NB4 (cell line): ENCODE measurements at regions not wholly inside any gene's neighbourhood (a gene's known extent, or its start where the extent isn't known, plus 50 kb on each side); places are given as distances from the start of the nearest gene placed in this dataset.

Experiments used
- DNase-seq: peaks from one replicate; pipeline ENCODE4 v3.0.0; 2010; ENCODE audit warnings: low read depth
- H3K4me3 ChIP-seq: one replicate; pipeline ENCODE4 v1.5.1; 2011; ENCODE audit warnings: mild to moderate bottlenecking, low read depth, low read length, moderate library complexity
- MYC ChIP-seq: IDR thresholded peaks from 2 replicates; pipeline ENCODE4 v1.6.1; 2011; ENCODE audit warnings: low read depth, low read length
- POLR2A ChIP-seq: IDR thresholded peaks from 2 replicates; pipeline ENCODE4 v1.6.1; 2011; ENCODE audit warnings: mild to moderate bottlenecking; ENCODE audit not compliant: insufficient read length; ENCODE audit errors: extremely low read depth
- TF ChIP-seq, protein P1 (sequence below): IDR thresholded peaks from 2 replicates; pipeline ENCODE4 v1.6.1; 2011; ENCODE audit warnings: low read depth, low read length
- TF ChIP-seq, protein P2 (sequence below): IDR thresholded peaks from one replicate; pipeline ENCODE4 v1.5.1; 2012; ENCODE audit warnings: low read depth, low read length

DNA sequence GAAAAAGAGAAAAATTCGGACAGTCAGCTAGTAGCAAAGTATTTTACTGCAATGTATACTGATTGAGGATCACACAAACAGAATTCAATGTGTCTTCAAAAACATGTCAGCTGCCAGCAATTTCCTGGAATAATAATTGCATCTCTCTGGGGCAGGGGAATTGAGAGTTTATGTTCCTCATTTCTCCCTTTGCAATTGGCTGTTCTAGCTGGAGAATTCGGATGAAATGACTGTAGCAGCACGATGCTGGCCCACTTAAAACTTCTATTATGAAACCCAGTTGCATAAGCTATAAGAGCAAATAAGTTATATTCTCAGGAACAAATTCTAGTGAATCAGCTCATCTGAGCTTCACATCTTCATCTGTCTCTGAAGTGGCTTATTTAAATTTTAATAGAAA is 99.9 kb upstream of the CPEB2 start:
- no peak for TF ChIP-seq POLR2A
- TF ChIP-seq, protein P1, sequence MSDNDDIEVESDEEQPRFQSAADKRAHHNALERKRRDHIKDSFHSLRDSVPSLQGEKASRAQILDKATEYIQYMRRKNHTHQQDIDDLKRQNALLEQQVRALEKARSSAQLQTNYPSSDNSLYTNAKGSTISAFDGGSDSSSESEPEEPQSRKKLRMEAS: no peak
- no peak for TF ChIP-seq MYC
- TF ChIP-seq, protein P2, sequence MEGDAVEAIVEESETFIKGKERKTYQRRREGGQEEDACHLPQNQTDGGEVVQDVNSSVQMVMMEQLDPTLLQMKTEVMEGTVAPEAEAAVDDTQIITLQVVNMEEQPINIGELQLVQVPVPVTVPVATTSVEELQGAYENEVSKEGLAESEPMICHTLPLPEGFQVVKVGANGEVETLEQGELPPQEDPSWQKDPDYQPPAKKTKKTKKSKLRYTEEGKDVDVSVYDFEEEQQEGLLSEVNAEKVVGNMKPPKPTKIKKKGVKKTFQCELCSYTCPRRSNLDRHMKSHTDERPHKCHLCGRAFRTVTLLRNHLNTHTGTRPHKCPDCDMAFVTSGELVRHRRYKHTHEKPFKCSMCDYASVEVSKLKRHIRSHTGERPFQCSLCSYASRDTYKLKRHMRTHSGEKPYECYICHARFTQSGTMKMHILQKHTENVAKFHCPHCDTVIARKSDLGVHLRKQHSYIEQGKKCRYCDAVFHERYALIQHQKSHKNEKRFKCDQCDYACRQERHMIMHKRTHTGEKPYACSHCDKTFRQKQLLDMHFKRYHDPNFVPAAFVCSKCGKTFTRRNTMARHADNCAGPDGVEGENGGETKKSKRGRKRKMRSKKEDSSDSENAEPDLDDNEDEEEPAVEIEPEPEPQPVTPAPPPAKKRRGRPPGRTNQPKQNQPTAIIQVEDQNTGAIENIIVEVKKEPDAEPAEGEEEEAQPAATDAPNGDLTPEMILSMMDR: no peak
- no peak overlapping the region for H3K4me3 ChIP-seq
- no peak for DNase-seq

DNA sequence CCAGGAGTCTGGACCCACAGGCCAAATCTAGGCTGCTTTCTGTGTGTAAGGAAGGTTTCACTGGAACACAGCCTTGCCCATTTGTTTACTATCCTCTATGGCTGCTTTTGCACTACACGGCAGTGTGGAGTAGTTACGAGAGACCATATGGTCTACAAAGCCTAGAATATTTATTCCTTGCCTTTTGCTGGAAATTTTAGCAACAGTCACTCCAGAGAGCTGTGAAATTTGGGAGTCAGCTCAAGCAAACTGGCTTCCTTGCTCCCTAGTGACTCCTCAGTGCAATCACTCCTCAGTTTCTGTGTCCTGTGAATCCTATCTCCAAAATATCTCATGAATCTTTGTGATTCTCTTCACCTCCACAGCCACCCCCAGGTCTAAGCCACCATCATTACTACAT is 99.0 kb upstream of the CPEB2 start:
- no peak overlapping the region for H3K4me3 ChIP-seq
- no peak for DNase-seq
- TF ChIP-seq, protein P2: no peak
- no peak for TF ChIP-seq POLR2A
- TF ChIP-seq, protein P1: no peak

DNA sequence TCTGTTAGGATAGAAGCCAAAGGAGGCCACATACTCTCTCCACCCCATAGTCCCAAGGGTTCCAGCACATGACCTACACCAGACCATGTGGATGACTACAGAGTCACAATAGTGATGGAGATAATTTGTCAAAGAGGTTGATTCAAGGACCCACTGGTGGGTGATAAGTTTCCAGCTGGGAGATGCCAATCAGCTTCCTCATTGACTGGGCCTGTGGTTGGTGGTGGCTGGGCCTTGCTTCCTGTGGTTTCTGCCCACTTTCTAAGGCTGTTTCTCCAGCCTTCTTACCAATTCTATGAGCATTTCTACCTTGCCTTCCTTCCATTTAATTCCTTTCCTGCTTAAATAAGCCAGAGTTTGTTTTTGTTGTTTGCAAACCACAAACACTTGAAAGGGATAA is 95.5 kb upstream of the CPEB2 start:
- TF ChIP-seq, protein P2: no peak
- TF ChIP-seq, protein P1: no peak
- TF ChIP-seq MYC (no peak), POLR2A (no peak)
- peak; percentile 77 for DNase-seq

GRCh38 chr4:14908635-14909034 is 93.6 kb upstream of the CPEB2 start:
- no peak overlapping the region for H3K4me3 ChIP-seq
- TF ChIP-seq MYC (no peak), POLR2A (no peak)
- TF ChIP-seq, protein P2: no peak
- TF ChIP-seq, protein P1: no peak
- DNase-seq: no peak

More for the DNA sequence above, 95.5 kb upstream of the CPEB2 start:
- H3K4me3 ChIP-seq: no peak overlapping the region

DNA sequence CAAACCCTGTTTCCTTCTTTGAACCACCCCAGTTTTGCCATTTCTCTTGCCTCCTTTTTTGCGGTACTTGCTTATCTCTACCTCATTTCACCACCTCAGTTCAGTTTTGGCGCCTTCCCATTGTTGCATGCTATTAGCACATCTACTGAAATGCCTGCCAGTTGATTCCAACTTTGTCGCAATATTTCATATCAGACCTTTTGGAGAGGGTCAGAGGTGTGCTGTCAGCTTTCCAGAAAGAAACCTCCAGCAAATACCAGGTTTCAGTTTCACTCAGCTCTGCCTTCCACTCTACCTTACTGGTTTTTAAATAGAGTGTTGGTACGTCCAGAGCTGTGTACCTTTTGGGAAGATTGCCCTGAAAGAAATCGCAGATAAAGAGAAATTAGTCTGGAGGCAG is 91.9 kb upstream of the CPEB2 start:
- no peak for DNase-seq
- TF ChIP-seq, protein P1: no peak
- TF ChIP-seq POLR2A (no peak), MYC (no peak)
- TF ChIP-seq, protein P2: no peak
- no peak overlapping the region for H3K4me3 ChIP-seq

- TF ChIP-seq, protein P1: no peak
- TF ChIP-seq, protein P2: no peak
- TF ChIP-seq MYC (no peak), POLR2A (no peak)
- no peak for DNase-seq
Observed at GRCh38 chr4:14912426-14912825, 89.9 kb upstream of the CPEB2 start.

More at GRCh38 chr4:14912426-14912825, 89.9 kb upstream of the CPEB2 start:
- no peak overlapping the region for H3K4me3 ChIP-seq
